ENCODE measurements at regions not wholly inside any gene's neighbourhood (a gene's known extent, or its start where the extent isn't known, plus 50 kb on each side); places are given as distances from the start of the nearest gene placed in this dataset.

DNA sequence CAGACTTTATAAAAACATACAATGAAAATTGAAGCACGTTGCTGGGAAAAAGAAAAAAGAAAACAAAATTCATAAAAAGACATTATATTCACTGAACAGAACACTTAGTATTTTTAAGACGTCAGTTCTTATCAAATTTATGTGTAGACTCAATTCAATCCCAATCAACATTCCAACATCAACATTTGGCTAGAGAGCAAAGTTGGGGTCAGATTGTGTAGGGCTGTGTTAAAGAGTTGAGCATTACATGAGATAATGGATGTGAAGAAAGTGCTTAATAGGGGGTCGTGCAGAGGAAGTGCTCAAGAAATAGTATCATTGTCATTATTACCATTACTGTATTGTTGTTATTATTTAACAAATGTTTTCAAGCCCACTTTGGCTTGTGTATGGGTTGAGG, 154.1 kb upstream of the TNP1 start:
- TF ChIP-seq, protein P1, sequence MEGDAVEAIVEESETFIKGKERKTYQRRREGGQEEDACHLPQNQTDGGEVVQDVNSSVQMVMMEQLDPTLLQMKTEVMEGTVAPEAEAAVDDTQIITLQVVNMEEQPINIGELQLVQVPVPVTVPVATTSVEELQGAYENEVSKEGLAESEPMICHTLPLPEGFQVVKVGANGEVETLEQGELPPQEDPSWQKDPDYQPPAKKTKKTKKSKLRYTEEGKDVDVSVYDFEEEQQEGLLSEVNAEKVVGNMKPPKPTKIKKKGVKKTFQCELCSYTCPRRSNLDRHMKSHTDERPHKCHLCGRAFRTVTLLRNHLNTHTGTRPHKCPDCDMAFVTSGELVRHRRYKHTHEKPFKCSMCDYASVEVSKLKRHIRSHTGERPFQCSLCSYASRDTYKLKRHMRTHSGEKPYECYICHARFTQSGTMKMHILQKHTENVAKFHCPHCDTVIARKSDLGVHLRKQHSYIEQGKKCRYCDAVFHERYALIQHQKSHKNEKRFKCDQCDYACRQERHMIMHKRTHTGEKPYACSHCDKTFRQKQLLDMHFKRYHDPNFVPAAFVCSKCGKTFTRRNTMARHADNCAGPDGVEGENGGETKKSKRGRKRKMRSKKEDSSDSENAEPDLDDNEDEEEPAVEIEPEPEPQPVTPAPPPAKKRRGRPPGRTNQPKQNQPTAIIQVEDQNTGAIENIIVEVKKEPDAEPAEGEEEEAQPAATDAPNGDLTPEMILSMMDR (IDR thresholded peaks at IDR 0.05): no peak
- TF ChIP-seq POLR2AphosphoS5 (IDR thresholded peaks at IDR 0.05) (no peak), POLR2A (IDR thresholded peaks at IDR 0.05) (no peak)
